Sigmoid colon (tissue), 6 donors: ENCODE measurements at regions not wholly inside any gene's neighbourhood (a gene's known extent, or its start where the extent isn't known, plus 50 kb on each side); places are given as distances from the start of the nearest gene placed in this dataset.

Experiments
- DNase-seq: peaks from one replicate; pipeline ENCODE4 v3.0.0-alpha.2; 2019
- H3K27ac ChIP-seq, 4 donors: fragments of 200-600 bp; sonication (generic); one replicate each; pipeline ENCODE4 v1.5.1; 2016 to 2019; ENCODE audit warnings: mild to moderate bottlenecking in 1 of 4
- H3K27me3 ChIP-seq, 3 donors: fragments of 200-600 bp; sonication (generic); one replicate each; pipeline ENCODE4 v1.5.1; 2019; ENCODE audit warnings: mild to moderate bottlenecking in 1 of 3
- H3K36me3 ChIP-seq, 4 donors: fragments of 200-600 bp; sonication (generic); one replicate each; pipeline ENCODE4 v1.5.1; 2016 to 2019
- H3K4me1 ChIP-seq, 4 donors: fragments of 200-600 bp; sonication (generic); one replicate each; pipeline ENCODE4 v1.5.1; 2017 to 2019
- H3K4me3 ChIP-seq, 4 donors: fragments of 200-600 bp; sonication (generic); one replicate each; pipeline ENCODE4 v1.5.1; 2017 to 2019; ENCODE audit warnings: mild to moderate bottlenecking in 2 of 4, moderate library complexity in 1 of 4
- H3K9me3 ChIP-seq, 4 donors: fragments of 200-600 bp in 3 of 4; sonication (generic) in 3 of 4; one replicate each; pipeline versions ENCODE4 v1.5.1 to v1.6.1; 2013 to 2019
- CTCF ChIP-seq, 4 experiments: fragments of 450-650 bp in 3 of 4; fragments of 200-600 bp in 1 of 4; IDR thresholded peaks; one replicate each; pipeline ENCODE4 v1.5.1; 2016 to 2019; ENCODE audit warnings: antibody characterized with exemption in 4 of 4, mild to moderate bottlenecking in 3 of 4, moderate library complexity in 2 of 4
- EP300 ChIP-seq, 4 donors: sonication (generic); formaldehyde crosslinking; IDR thresholded peaks; one replicate each; pipeline ENCODE4 v1.6.1; 2017; ENCODE audit warnings: antibody characterized with exemption in 4 of 4
- POLR2A ChIP-seq, 2 donors: fragments of 450-650 bp; IDR thresholded peaks; one replicate each; pipeline ENCODE4 v1.6.1; 2016; ENCODE audit warnings: antibody characterized with exemption in 2 of 2, mild to moderate bottlenecking in 2 of 2, moderate library complexity in 2 of 2
- POLR2AphosphoS5 ChIP-seq, 4 donors: sonication (generic); formaldehyde crosslinking; IDR thresholded peaks; one replicate each; pipeline ENCODE4 v1.6.1; 2017; ENCODE audit warnings: antibody characterized with exemption in 4 of 4
- WGBS, 2 donors: extraction: QIAGEN DNeasy Blood & Tissue Kit; methylation state at CpG; one replicate each; pipeline ENCODE4 v1.1.7; 2013; 5-methylcytosine and 5-hydroxymethylcytosine counted together
- intact Hi-C: fragments of 100-400 bp; cut with DNase I; formaldehyde crosslinking; loops from one replicate; pipeline ENCODE4 v1.15.1; 2023
- donor health status: healthy with polysubstance abuse.
- donor health status: healthy.

GRCh38 chr17:77001487-77001886 lies 133.3 kb downstream of the MGAT5B start:
- intact Hi-C loops, result no loop called here
- DNase-seq, result no peak
- Histone ChIP-seq H3K27ac (no peak overlapping the region), H3K27me3 (peaks cover 0 to 70% (median 7%) of the 10 kb centered on the region in 3 donors), H3K4me1 (no peaks in the 10 kb centered on the region), H3K36me3 (no peaks in the 10 kb centered on the region), H3K4me3 (no peak overlapping the region), H3K9me3 (no peaks in the 10 kb centered on the region)
- TF ChIP-seq EP300 (IDR thresholded peaks at IDR 0.05) (no peak), CTCF (IDR thresholded peaks at IDR 0.05) (no peak), POLR2AphosphoS5 (IDR thresholded peaks at IDR 0.05) (no peak), POLR2A (IDR thresholded peaks at IDR 0.05) (no peak)
- 90 to 95% methylated on average over 7 of the region's 7 CpGs for WGBS, 2 donors

GRCh38 chr17:77002103-77003045 lies 134.2 kb downstream of the MGAT5B start:
- H3K27ac ChIP-seq, result no peak overlapping the region
- 44 to 70% methylated on average over 23 of the region's 23 CpGs for WGBS, 2 donors
- DNase-seq, result no peak
- H3K9me3 ChIP-seq, result no peaks in the 10 kb centered on the region
- TF ChIP-seq CTCF (IDR thresholded peaks at IDR 0.05) (no peak), POLR2A (IDR thresholded peaks at IDR 0.05) (no peak), EP300 (IDR thresholded peaks at IDR 0.05) (no peak), POLR2AphosphoS5 (IDR thresholded peaks at IDR 0.05) (no peak)
- no peaks in the 10 kb centered on the region for H3K4me1 ChIP-seq
- intact Hi-C loops, result no loop called here
- no peak overlapping the region for H3K4me3 ChIP-seq
- no peaks in the 10 kb centered on the region for H3K36me3 ChIP-seq
- H3K27me3 ChIP-seq, result peaks cover 0 to 70% (median 7%) of the 10 kb centered on the region in 3 donors

DNA sequence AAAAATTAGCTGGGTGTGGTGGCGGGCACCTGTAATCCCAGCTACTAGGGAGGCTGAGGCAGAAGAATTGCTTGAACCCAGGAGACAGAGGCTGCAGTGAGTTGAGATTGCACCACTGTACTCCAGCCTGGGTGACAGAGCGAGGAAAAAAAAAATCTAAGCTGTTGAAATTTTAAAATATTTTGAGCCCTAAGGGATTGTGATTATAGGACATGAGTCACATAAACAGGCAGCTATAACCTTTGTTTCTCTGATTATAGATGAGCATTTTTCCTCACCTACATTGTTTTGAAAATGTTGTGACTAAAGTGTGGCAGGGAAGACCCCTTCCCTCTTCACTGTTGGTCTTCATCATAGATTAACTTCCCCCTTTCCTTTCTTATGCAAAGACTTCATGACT lies 135.5 kb downstream of the MGAT5B start:
- Histone ChIP-seq H3K4me1 (no peaks in the 10 kb centered on the region), H3K36me3 (no peaks in the 10 kb centered on the region), H3K27ac (no peak overlapping the region), H3K9me3 (no peaks in the 10 kb centered on the region), H3K27me3 (peaks cover 0 to 59% (median 6%) of the 10 kb centered on the region in 3 donors), H3K4me3 (no peak overlapping the region)
- no peak for DNase-seq
- WGBS, 2 donors, result 94 to 95% methylated on average over 2 of the region's 2 CpGs
- TF ChIP-seq POLR2AphosphoS5 (IDR thresholded peaks at IDR 0.05), result no peak
- TF ChIP-seq POLR2A (IDR thresholded peaks at IDR 0.05), result no peak
- TF ChIP-seq CTCF (IDR thresholded peaks at IDR 0.05), result no peak
- TF ChIP-seq EP300 (IDR thresholded peaks at IDR 0.05), result no peak
- intact Hi-C loops, result no loop called here

DNA sequence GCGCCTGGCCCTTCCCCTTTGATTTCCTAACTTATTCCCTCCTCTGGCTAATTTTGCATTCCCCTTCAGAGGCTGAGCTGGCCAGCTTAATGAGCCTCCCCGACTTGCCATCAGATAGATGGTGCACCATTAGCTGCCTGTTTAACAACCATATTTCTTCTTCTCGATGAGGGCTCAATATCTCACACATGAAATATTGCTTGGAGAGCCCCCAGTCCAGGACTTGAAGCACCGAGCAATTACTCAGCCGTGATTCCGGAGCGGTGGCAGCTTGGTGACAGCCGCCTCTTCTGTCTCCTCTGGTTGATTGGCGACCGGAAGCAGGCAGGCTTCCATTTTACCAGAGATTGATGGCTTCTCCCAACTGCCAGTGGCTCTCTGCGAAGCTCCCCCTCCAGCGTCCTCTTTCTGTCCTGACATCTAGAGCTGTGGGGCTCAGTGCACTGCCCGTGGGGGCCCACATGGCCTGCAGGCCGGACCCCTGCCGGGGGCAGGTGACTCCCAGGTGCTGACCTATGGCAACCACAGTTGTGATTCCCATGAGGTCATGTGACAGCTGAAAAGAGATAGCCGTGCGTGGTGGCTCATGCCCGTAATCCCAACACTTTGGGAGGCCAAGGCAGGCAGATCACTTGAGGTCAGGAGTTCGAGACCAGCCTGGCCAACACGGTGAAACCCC lies 133.7 kb upstream of the SEC14L1 start:
- WGBS, 2 donors, result 76 to 79% methylated on average over 20 of the region's 20 CpGs
- Histone ChIP-seq H3K27me3 (peaks cover 0 to 39% (median 0%) of the 10 kb centered on the region in 3 donors), H3K4me3 (no peak overlapping the region), H3K27ac (no peak overlapping the region), H3K4me1 (no peaks in the 10 kb centered on the region), H3K9me3 (peaks cover 0 to 22% (median 8%) of the 10 kb centered on the region in 4 donors), H3K36me3 (no peaks in the 10 kb centered on the region)
- intact Hi-C loops, result no loop called here
- TF ChIP-seq EP300 (IDR thresholded peaks at IDR 0.05) (no peak), POLR2AphosphoS5 (IDR thresholded peaks at IDR 0.05) (no peak), POLR2A (IDR thresholded peaks at IDR 0.05) (no peak), CTCF (IDR thresholded peaks at IDR 0.05) (no peak)
- DNase-seq, result no peak
